ENCODE measurements at regions not wholly inside any gene's neighbourhood (a gene's known extent, or its start where the extent isn't known, plus 50 kb on each side); places are given as distances from the start of the nearest gene placed in this dataset.
A peak's percentile ranks its signal among the peaks of the same experiment; 100 is the strongest.
"Not testable (repeated sequence)": the region's sequence is repeated elsewhere in the genome, so short reads cannot be mapped to it uniquely, and the experiment has no call there.

- H4K20me1 ChIP-seq (ENCODE audit: insufficient read depth, low read length, poor library complexity, severe bottlenecking), result no peaks in the 10 kb centered on the region
- H3K4me1 ChIP-seq (ENCODE audit: insufficient read depth, low read length, poor library complexity, severe bottlenecking), result peaks cover 27% of the 10 kb centered on the region
- no peak overlapping the region for H3K9ac ChIP-seq (ENCODE audit: low read depth, low read length, poor library complexity, severe bottlenecking)
- H3K9me2 ChIP-seq (replicated peaks; ENCODE audit: low read depth, low read length), result no peaks in the 10 kb centered on the region
- H2AFZ ChIP-seq (ENCODE audit: low read length), result no peak overlapping the region
- no peaks in the 10 kb centered on the region for H3K9me3 ChIP-seq (ENCODE audit: insufficient read depth, low read depth, low read length)
- TF ChIP-seq EZH2phosphoT487 (IDR thresholded peaks at IDR 0.05; ENCODE audit: borderline replicate concordance), result no peak
- no peak for TF ChIP-seq CTCF (conservative IDR thresholded peaks at IDR 0.05; ENCODE audit: low read length)
- no peak overlapping the region for H3K4me2 ChIP-seq (ENCODE audit: low read depth, low read length, poor library complexity, severe bottlenecking)
- H3K27me3 ChIP-seq (ENCODE audit: insufficient read depth, low read length, poor library complexity, severe bottlenecking), result no peaks in the 10 kb centered on the region
- H3K36me3 ChIP-seq (ENCODE audit: insufficient read depth, low read length), result no peaks in the 10 kb centered on the region
- no peak overlapping the region for H3K4me3 ChIP-seq (ENCODE audit: low read length, poor library complexity, severe bottlenecking)
- H3K79me2 ChIP-seq (ENCODE audit: insufficient read depth, low read length), result peaks cover 14% of the 10 kb centered on the region; the same call in 1 of the 2 replicates
- no peaks in the 10 kb centered on the region for H3F3A ChIP-seq (ENCODE audit: low read depth)
These were observed 78.7 kb upstream of the LYZL2 start for GRCh38 chr10:30708234-30708633.

- peak overlapping the region; percentile 78 for H3K4me3 ChIP-seq (ENCODE audit: low read length, poor library complexity, severe bottlenecking)
- H3K27me3 ChIP-seq (ENCODE audit: insufficient read depth, low read length, poor library complexity, severe bottlenecking); H3F3A ChIP-seq (ENCODE audit: low read depth); H3K36me3 ChIP-seq (ENCODE audit: insufficient read depth, low read length); H3K9me2 ChIP-seq (replicated peaks; ENCODE audit: low read depth, low read length); H4K20me1 ChIP-seq (ENCODE audit: insufficient read depth, low read length, poor library complexity, severe bottlenecking); H3K9me3 ChIP-seq (ENCODE audit: insufficient read depth, low read depth, low read length): not testable (repeated sequence)
- peak overlapping the region; percentile 94 for H3K4me2 ChIP-seq (ENCODE audit: low read depth, low read length, poor library complexity, severe bottlenecking)
- 0 out of 2 replicates have a peak overlapping the region, but pooled peaks have one; percentile 7 for H2AFZ ChIP-seq (ENCODE audit: low read length)
- H3K4me1 ChIP-seq (ENCODE audit: insufficient read depth, low read length, poor library complexity, severe bottlenecking), result peaks cover 41% of the 10 kb centered on the region
- H3K9ac ChIP-seq (ENCODE audit: low read depth, low read length, poor library complexity, severe bottlenecking), result peak overlapping the region; percentile 68
- peaks cover 23% of the 10 kb centered on the region; the same call in 1 of the 2 replicates for H3K79me2 ChIP-seq (ENCODE audit: insufficient read depth, low read length)
These were observed 76.6 kb upstream of the LYZL2 start for GRCh38 chr10:30706189-30706588.

- peak overlapping the region; percentile 68 for H3K9ac ChIP-seq (ENCODE audit: low read depth, low read length, poor library complexity, severe bottlenecking)
These were observed 76.1 kb upstream of the LYZL2 start for GRCh38 chr10:30705625-30706149.

More at GRCh38 chr10:30705625-30706149, 76.1 kb upstream of the LYZL2 start:
- Histone ChIP-seq H4K20me1 (ENCODE audit: insufficient read depth, low read length, poor library complexity, severe bottlenecking) (no peaks in the 10 kb centered on the region), H3K27me3 (ENCODE audit: insufficient read depth, low read length, poor library complexity, severe bottlenecking) (no peaks in the 10 kb centered on the region), H3K4me3 (ENCODE audit: low read length, poor library complexity, severe bottlenecking) (peak overlapping the region; percentile 78), H2AFZ (ENCODE audit: low read length) (peak overlapping the region; percentile 7), H3K79me2 (ENCODE audit: insufficient read depth, low read length) (peaks cover 23% of the 10 kb centered on the region; the same call in 1 of the 2 replicates), H3K9me2 (replicated peaks; ENCODE audit: low read depth, low read length) (no peaks in the 10 kb centered on the region), H3F3A (ENCODE audit: low read depth) (peaks cover 7% of the 10 kb centered on the region; the same call in 1 of the 2 replicates), H3K4me1 (ENCODE audit: insufficient read depth, low read length, poor library complexity, severe bottlenecking) (peaks cover 45% of the 10 kb centered on the region), H3K36me3 (ENCODE audit: insufficient read depth, low read length) (no peaks in the 10 kb centered on the region), H3K4me2 (ENCODE audit: low read depth, low read length, poor library complexity, severe bottlenecking) (peak overlapping the region; percentile 94), H3K9me3 (ENCODE audit: insufficient read depth, low read depth, low read length) (no peaks in the 10 kb centered on the region)
- TF ChIP-seq EZH2phosphoT487 (IDR thresholded peaks at IDR 0.05; ENCODE audit: borderline replicate concordance), result no peak
- no peak for TF ChIP-seq CTCF (conservative IDR thresholded peaks at IDR 0.05; ENCODE audit: low read length)
